ENCODE measurements at regions not wholly inside any gene's neighbourhood (a gene's known extent, or its start where the extent isn't known, plus 50 kb on each side); places are given as distances from the start of the nearest gene placed in this dataset.

DNA sequence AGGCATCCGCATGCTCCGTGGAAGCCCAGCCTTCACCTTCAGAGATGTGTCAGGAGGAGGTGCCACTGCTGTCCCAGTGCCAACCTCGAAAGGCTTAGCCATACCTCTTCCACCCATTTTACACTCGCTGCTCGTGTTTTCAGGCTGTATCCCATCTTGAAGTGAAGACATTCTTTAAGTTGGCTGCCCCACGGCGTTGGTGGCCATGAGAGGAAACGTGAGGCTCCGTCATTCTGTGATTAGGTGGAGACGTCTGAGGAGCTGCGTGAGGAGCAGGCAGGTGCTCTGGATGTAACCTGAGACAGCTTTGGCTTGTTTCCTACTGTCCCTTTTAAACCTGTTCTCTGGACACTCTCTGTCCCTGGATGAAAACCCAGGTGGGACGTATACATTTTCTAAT, 159.9 kb upstream of the RNF32 start:
- Mint-ChIP-seq H3K27me3 (peaks cover 6% of the 10 kb centered on the region), H3K4me3 (no peak overlapping the region)
- no peak for DNase-seq

DNA sequence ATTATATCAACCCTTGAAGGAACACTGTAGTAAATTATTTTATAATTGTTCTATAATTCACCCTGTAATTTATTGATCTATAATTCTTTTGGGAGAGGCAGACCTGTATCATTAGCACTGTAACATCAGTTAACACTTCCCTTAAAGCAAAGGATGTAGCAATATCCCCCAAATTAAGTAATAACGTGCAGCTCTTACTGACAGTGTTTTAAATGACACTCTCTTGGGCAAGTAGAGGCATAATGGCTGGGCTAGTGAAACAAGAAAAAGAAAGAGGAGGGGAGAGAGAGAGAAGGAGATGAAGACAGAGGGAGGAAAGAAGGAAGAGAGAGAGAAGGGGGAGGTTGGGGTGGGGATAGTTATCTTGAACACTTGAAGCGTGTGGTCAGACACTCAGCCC, 161.0 kb upstream of the RNF32 start:
- no peak overlapping the region for H3K4me3 Mint-ChIP-seq
- ChIA-PET POLR2A (no interaction called here), CTCF (no interaction called here)
- H3K9me3 Mint-ChIP-seq: no peaks in the 10 kb centered on the region
- peaks cover 13% of the 10 kb centered on the region for H3K27me3 Mint-ChIP-seq
- H3K36me3 Mint-ChIP-seq (ENCODE audit: low read depth): no peaks in the 10 kb centered on the region
- intact Hi-C loops (cut with micrococcal nuclease): no loop called here
- no peaks in the 10 kb centered on the region for H3K4me1 Mint-ChIP-seq
- no peak overlapping the region for H3K27ac Mint-ChIP-seq
- DNase-seq (no peak), ATAC-seq (ENCODE audit: low read depth) (no peak)
- TF ChIP-seq CTCF (IDR thresholded peaks at IDR 0.05): no peak

More for the DNA sequence above, 159.9 kb upstream of the RNF32 start:
- no peak for ATAC-seq (ENCODE audit: low read depth)
- TF ChIP-seq CTCF (IDR thresholded peaks at IDR 0.05): no peak
- no peaks in the 10 kb centered on the region for H3K4me1 Mint-ChIP-seq
- intact Hi-C loops (cut with micrococcal nuclease): no loop called here
- H3K9me3 Mint-ChIP-seq: no peaks in the 10 kb centered on the region
- ChIA-PET CTCF (no interaction called here), POLR2A (no interaction called here)
- H3K27ac Mint-ChIP-seq: no peak overlapping the region
- no peaks in the 10 kb centered on the region for H3K36me3 Mint-ChIP-seq (ENCODE audit: low read depth)

- no peaks in the 10 kb centered on the region for H3K36me3 Mint-ChIP-seq (ENCODE audit: low read depth)
- intact Hi-C loops (cut with micrococcal nuclease): no loop called here
- DNase-seq: no peak
- no peaks in the 10 kb centered on the region for H3K9me3 Mint-ChIP-seq
- H3K4me1 Mint-ChIP-seq: no peaks in the 10 kb centered on the region
- H3K27ac Mint-ChIP-seq: no peak overlapping the region
- peaks cover 13% of the 10 kb centered on the region for H3K27me3 Mint-ChIP-seq
- no peak overlapping the region for H3K4me3 Mint-ChIP-seq
- ATAC-seq (ENCODE audit: low read depth): no peak
- TF ChIP-seq CTCF (IDR thresholded peaks at IDR 0.05): no peak
- POLR2A ChIA-PET: no interaction called here
- CTCF ChIA-PET: no interaction called here
Observed at GRCh38 chr7:156478486-156478885, 162.1 kb upstream of the RNF32 start.

DNA sequence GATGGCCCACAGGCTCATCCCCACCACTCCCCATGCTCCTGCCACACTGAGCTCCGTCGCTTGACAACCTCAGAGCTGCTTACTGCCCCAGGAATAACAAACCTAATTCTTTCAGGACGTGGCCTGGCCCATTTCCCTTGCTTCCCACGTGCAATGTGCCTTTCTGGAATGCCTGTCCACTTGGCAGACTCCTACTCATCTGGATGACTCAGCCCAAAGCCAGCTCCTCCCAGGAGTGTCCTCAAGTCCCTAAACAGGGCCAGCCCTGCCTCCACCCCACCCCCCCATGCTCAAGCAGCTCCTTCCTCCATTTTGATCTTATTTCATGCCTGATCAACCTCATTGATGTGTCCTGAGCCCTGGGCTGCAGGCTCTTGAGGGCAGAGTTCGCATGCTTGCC, 164.9 kb upstream of the RNF32 start:
- no peaks in the 10 kb centered on the region for H3K36me3 Mint-ChIP-seq (ENCODE audit: low read depth)
- H3K4me3 Mint-ChIP-seq: no peak overlapping the region
- no peak for TF ChIP-seq CTCF (IDR thresholded peaks at IDR 0.05)
- intact Hi-C loops (cut with micrococcal nuclease): no loop called here
- H3K4me1 Mint-ChIP-seq: no peaks in the 10 kb centered on the region
- no peak for DNase-seq
- H3K27me3 Mint-ChIP-seq: peaks cover 11% of the 10 kb centered on the region
- CTCF ChIA-PET: no interaction called here
- ATAC-seq (ENCODE audit: low read depth): no peak
- no peaks in the 10 kb centered on the region for H3K9me3 Mint-ChIP-seq
- POLR2A ChIA-PET: no interaction called here
- H3K27ac Mint-ChIP-seq: no peak overlapping the region

GRCh38 chr7:156475179-156475578, 165.4 kb upstream of the RNF32 start:
- DNase-seq (no peak), ATAC-seq (ENCODE audit: low read depth) (no peak)
- Mint-ChIP-seq H3K36me3 (ENCODE audit: low read depth) (no peaks in the 10 kb centered on the region), H3K4me1 (no peaks in the 10 kb centered on the region), H3K4me3 (no peak overlapping the region), H3K27me3 (peaks cover 11% of the 10 kb centered on the region), H3K27ac (no peak overlapping the region), H3K9me3 (no peaks in the 10 kb centered on the region)
- TF ChIP-seq CTCF (IDR thresholded peaks at IDR 0.05): no peak
- ChIA-PET POLR2A (no interaction called here), CTCF (no interaction called here)
- intact Hi-C loops (cut with micrococcal nuclease): no loop called here

All from activated B cell treated with CpG ODN at 0.5 μM for 24 hours (primary cell).